Upper lobe of left lung (tissue), 4 donors: ENCODE measurements at regions not wholly inside any gene's neighbourhood (a gene's known extent, or its start where the extent isn't known, plus 50 kb on each side); places are given as distances from the start of the nearest gene placed in this dataset.

Experiments used
- CTCF ChIP-seq, 6 experiments: fragments of 450-650 bp in 4 of 6; fragments of 200-600 bp in 2 of 6; sonication (generic) in 2 of 6; IDR thresholded peaks; one replicate each; pipeline ENCODE4 v1.5.1; 2016 to 2019; ENCODE audit warnings: antibody characterized with exemption in 6 of 6
- EP300 ChIP-seq, 4 donors: sonication (generic); formaldehyde crosslinking; IDR thresholded peaks; one replicate each; pipeline ENCODE4 v1.5.1; 2017; ENCODE audit warnings: antibody characterized with exemption in 4 of 4, control low read depth in 2 of 4
- POLR2A ChIP-seq, 4 donors: fragments of 450-650 bp; IDR thresholded peaks; one replicate each; pipeline ENCODE4 v1.5.1; 2016 to 2017; ENCODE audit warnings: antibody characterized with exemption in 4 of 4, mild to moderate bottlenecking in 2 of 4

- no peak for TF ChIP-seq POLR2A (IDR thresholded peaks at IDR 0.05)
- TF ChIP-seq CTCF (IDR thresholded peaks at IDR 0.05): no peak
- TF ChIP-seq EP300 (IDR thresholded peaks at IDR 0.05): no peak
Measured at GRCh38 chr20:50413088-50413500, 97.1 kb upstream of the PTPN1 start.
